A549 (cell line): ENCODE measurements at regions not wholly inside any gene's neighbourhood (a gene's known extent, or its start where the extent isn't known, plus 50 kb on each side); places are given as distances from the start of the nearest gene placed in this dataset.

Experiments
- ATAC-seq, 2 experiments: fragments of 200-7000 bp in 1 of 2; fragments of >200 bp in 1 of 2; cut with Nextera tagmentation in 1 of 2; cut with Tn5 transposase in 1 of 2; 3 replicates each; pipeline versions ENCODE4 v1.8.0 to v1.9.1; 2018 to 2020; ENCODE audit warnings: mild to moderate bottlenecking in 1 of 2, moderate library complexity in 1 of 2
- CTCF ChIA-PET: fragments of 300-600 bp; sonication (Branson Sonifier 250); formaldehyde crosslinking; extraction: SDS; loops from one replicate; lab custom pipeline; 2021; ENCODE audit warnings: antibody characterized with exemption, inconsistent platforms; lab: Yijun Ruan, JAX
- POLR2A ChIA-PET: fragments of 350-600 bp; formaldehyde crosslinking; extraction: SDS; loops from one replicate; lab custom pipeline; 2021; ENCODE audit warnings: antibody characterized with exemption, inconsistent platforms; lab: Yijun Ruan, JAX
- DNase-seq, 2 experiments: peaks; one replicate each; pipeline versions ENCODE4 v3.0.0 to v3.0.0-alpha.2; 2011 to 2016; ENCODE audit warnings: low read depth in 1 of 2, low spot score in 1 of 2
- FAIRE-seq: peaks from 2 replicates; lab custom pipeline; 2011; peaks lifted over from hg19 to GRCh38; lab: Jason Lieb, UNC
- H3K27ac ChIP-seq, 2 experiments: fragments of >200 bp; sonication (Bioruptor Twin); formaldehyde crosslinking; 3 replicates each; pipeline ENCODE4 v1.5.1; 2016 to 2017
- H3K4me1 ChIP-seq: fragments of >200 bp; sonication (Bioruptor Twin); formaldehyde crosslinking; 3 replicates; pipeline ENCODE4 v1.6.1; 2016
- H3K4me2 ChIP-seq: fragments of >200 bp; sonication (Bioruptor Twin); formaldehyde crosslinking; 3 replicates; pipeline ENCODE4 v1.6.1; 2016
- H3K4me3 ChIP-seq: fragments of >200 bp; sonication (Bioruptor Twin); formaldehyde crosslinking; 3 replicates; pipeline ENCODE4 v1.5.1; 2016
- H3K9me3 ChIP-seq: fragments of >200 bp; sonication (Bioruptor Twin); formaldehyde crosslinking; 3 replicates; pipeline ENCODE4 v1.6.1; 2016
- CEBPB ChIP-seq, 2 experiments: fragments of >200 bp in 1 of 2; sonication (Bioruptor Twin) in 1 of 2; formaldehyde crosslinking in 1 of 2; IDR thresholded peaks; 2 replicates each; pipeline ENCODE4 v1.6.1; 2012 to 2016
- CHD2 ChIP-seq: fragments of 150-350 bp; IDR thresholded peaks from 2 replicates; pipeline ENCODE4 v1.6.1; 2014; ENCODE audit warnings: low read length; ENCODE audit not compliant: partially characterized antibody
- ESRRA ChIP-seq: fragments of 150-350 bp; IDR thresholded peaks from 2 replicates; pipeline ENCODE4 v1.6.1; 2014; ENCODE audit warnings: mild to moderate bottlenecking, low read length, borderline replicate concordance
- FOSL2 ChIP-seq, 2 experiments: fragments of 450-650 bp in 1 of 2; fragments of >200 bp in 1 of 2; sonication (Bioruptor Twin) in 1 of 2; formaldehyde crosslinking; IDR thresholded peaks; 2 replicates each; pipeline versions ENCODE4 v1.5.0 to v1.6.1; 2016 to 2020; ENCODE audit warnings: mild to moderate bottlenecking in 1 of 2, moderate library complexity in 1 of 2
- GATA3 ChIP-seq: IDR thresholded peaks from 2 replicates; pipeline ENCODE4 v1.6.1; 2012; ENCODE audit warnings: borderline replicate concordance
- HEYL ChIP-seq: fragments of 250-450 bp; sonication (Bioruptor Pico); IDR thresholded peaks from 2 replicates; pipeline ENCODE4 v1.8.0; 2021; ENCODE audit warnings: mild to moderate bottlenecking, moderate library complexity
- HOXB5 ChIP-seq: fragments of 250-450 bp; sonication (Bioruptor Pico); IDR thresholded peaks from 2 replicates; pipeline ENCODE4 v1.5.0; 2020; ENCODE audit warnings: mild to moderate bottlenecking, moderate library complexity
- KDM1A ChIP-seq: fragments of 200-600 bp; sonication (generic); IDR thresholded peaks from 2 replicates; pipeline ENCODE4 v1.6.1; 2016; ENCODE audit warnings: low read depth, mild to moderate bottlenecking
- MAFK ChIP-seq: fragments of 450-650 bp; IDR thresholded peaks from 2 replicates; pipeline ENCODE4 v1.6.1; 2014; ENCODE audit not compliant: partially characterized antibody
- PHF8 ChIP-seq: fragments of 200-600 bp; sonication (generic); IDR thresholded peaks from 2 replicates; pipeline ENCODE4 v1.6.1; 2016; ENCODE audit warnings: low read depth, mild to moderate bottlenecking, antibody characterized with exemption, moderate library complexity, borderline replicate concordance
- POLR2A ChIP-seq: IDR thresholded peaks from 2 replicates; pipeline ENCODE4 v1.6.1; 2012; ENCODE audit warnings: mild to moderate bottlenecking, low read length
- RAD21 ChIP-seq, 2 experiments: fragments of >200 bp in 1 of 2; sonication (Bioruptor Twin) in 1 of 2; formaldehyde crosslinking in 1 of 2; IDR thresholded peaks in 1 of 2; conservative IDR thresholded peaks in 1 of 2; 2 replicates in 1 of 2; 3 replicates in 1 of 2; pipeline ENCODE4 v1.6.1; 2012 to 2018; ENCODE audit warnings: inconsistent platforms in 1 of 2
- RARB ChIP-seq: fragments of 250-450 bp; sonication (Bioruptor Pico); IDR thresholded peaks from 2 replicates; pipeline ENCODE4 v1.8.0; 2021; ENCODE audit warnings: mild to moderate bottlenecking, moderate library complexity
- SMC3 ChIP-seq: fragments of >200 bp; sonication (Bioruptor Twin); formaldehyde crosslinking; IDR thresholded peaks from 3 replicates; pipeline ENCODE4 v1.6.1; 2018; ENCODE audit warnings: inconsistent platforms
- SREBF2 ChIP-seq: fragments of 450-650 bp; IDR thresholded peaks from 2 replicates; pipeline ENCODE4 v1.6.1; 2014; ENCODE audit warnings: mild to moderate bottlenecking, moderate library complexity
- ZC3H11A ChIP-seq: fragments of 450-650 bp; IDR thresholded peaks from 2 replicates; pipeline ENCODE4 v1.6.1; 2014; ENCODE audit warnings: antibody characterized with exemption, mild to moderate bottlenecking
- ZFP36 ChIP-seq: fragments of 450-650 bp; IDR thresholded peaks from 2 replicates; pipeline ENCODE4 v1.6.1; 2014; ENCODE audit warnings: borderline replicate concordance; ENCODE audit not compliant: partially characterized antibody
- WGBS: methylation state at CpG from one replicate; pipeline ENCODE4 v1.1.6; 2017; ENCODE audit errors: missing lambda C conversion rate; 5-methylcytosine and 5-hydroxymethylcytosine counted together
- TF ChIP-seq, protein P1 (sequence below): fragments of 250-450 bp; sonication (Bioruptor Pico); IDR thresholded peaks from 2 replicates; pipeline ENCODE4 v1.5.0; 2020; ENCODE audit warnings: low read depth, mild to moderate bottlenecking, moderate library complexity
- TF ChIP-seq, protein P2 (sequence below): fragments of >200 bp; sonication (Bioruptor Twin); formaldehyde crosslinking; IDR thresholded peaks from 2 replicates; pipeline ENCODE4 v1.6.1; 2016
- TF ChIP-seq, protein P3 (sequence below): fragments of 150-350 bp; IDR thresholded peaks from 2 replicates; pipeline ENCODE4 v1.6.1; 2014; ENCODE audit warnings: low read depth, mild to moderate bottlenecking, low read length
- TF ChIP-seq, protein P4 (sequence below): fragments of 250-450 bp; sonication (Bioruptor Pico); IDR thresholded peaks from 2 replicates; pipeline ENCODE4 v1.5.0; 2021; ENCODE audit warnings: mild to moderate bottlenecking, moderate library complexity, borderline replicate concordance
- TF ChIP-seq, protein P5 (sequence below): IDR thresholded peaks from 2 replicates; pipeline ENCODE4 v1.6.1; 2012

DNA sequence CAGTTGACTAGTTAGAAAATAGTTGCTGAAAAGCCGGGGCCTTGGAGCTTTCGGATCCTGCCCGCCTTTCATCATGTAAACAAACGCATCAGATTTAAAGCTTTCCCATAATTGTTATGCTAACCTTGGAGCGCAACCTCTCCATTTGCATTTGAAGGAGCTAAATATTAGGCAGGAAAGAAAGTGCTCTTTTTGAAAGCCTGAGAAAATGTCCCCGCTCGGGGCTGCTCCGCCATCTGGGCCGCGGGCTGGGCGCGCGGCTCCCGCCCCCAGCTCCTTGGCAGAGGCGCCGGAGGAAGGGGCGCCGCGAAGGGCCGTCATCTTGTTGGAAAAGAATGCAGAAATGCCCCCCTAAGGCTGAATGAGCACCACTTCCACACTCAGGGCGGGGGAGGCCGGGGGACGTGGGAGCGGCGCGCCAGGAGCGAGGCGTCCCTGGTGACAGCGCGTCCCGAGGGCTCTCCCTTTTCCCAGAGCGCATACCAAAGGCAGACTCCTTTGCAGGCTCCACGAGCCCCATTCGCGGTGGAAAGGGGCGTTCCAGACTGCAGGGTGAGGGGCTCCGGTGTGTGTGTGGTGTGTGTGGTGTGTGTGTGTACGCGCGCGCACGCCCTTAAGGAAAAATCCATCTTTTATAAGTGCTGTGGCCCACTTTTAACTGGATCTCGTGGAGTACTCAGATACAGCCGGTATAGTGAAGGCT lies 145.6 kb upstream of the ID4 start:
- TF ChIP-seq SREBF2 (no peak), KDM1A (no peak), ZFP36 (no peak), ZC3H11A (no peak), CEBPB (IDR thresholded peaks at IDR 0.05) (no peak), GATA3 (no peak), CHD2 (no peak), RAD21 (conservative IDR thresholded peaks at IDR 0.05 in 1 of 2, IDR thresholded peaks at IDR 0.05 in 1 of 2) (no peak), PHF8 (no peak), FOSL2 (IDR thresholded peaks at IDR 0.05) (no peak), FOSL2 (CRISPR knock-in tag; IDR thresholded peaks at IDR 0.05) (no peak), MAFK (no peak), POLR2A (no peak)
- TF ChIP-seq, protein P1, sequence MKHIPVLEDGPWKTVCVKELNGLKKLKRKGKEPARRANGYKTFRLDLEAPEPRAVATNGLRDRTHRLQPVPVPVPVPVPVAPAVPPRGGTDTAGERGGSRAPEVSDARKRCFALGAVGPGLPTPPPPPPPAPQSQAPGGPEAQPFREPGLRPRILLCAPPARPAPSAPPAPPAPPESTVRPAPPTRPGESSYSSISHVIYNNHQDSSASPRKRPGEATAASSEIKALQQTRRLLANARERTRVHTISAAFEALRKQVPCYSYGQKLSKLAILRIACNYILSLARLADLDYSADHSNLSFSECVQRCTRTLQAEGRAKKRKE (CRISPR knock-in tag) = no peak
- TF ChIP-seq, protein P2, sequence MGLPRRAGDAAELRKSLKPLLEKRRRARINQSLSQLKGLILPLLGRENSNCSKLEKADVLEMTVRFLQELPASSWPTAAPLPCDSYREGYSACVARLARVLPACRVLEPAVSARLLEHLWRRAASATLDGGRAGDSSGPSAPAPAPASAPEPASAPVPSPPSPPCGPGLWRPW = no peak
- TF ChIP-seq, protein P3, sequence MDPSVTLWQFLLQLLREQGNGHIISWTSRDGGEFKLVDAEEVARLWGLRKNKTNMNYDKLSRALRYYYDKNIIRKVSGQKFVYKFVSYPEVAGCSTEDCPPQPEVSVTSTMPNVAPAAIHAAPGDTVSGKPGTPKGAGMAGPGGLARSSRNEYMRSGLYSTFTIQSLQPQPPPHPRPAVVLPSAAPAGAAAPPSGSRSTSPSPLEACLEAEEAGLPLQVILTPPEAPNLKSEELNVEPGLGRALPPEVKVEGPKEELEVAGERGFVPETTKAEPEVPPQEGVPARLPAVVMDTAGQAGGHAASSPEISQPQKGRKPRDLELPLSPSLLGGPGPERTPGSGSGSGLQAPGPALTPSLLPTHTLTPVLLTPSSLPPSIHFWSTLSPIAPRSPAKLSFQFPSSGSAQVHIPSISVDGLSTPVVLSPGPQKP = no peak
- WGBS = 83% methylated on average over 22 of the region's 44 CpGs
- Histone ChIP-seq H3K4me2 (no peak overlapping the region), H3K4me1 (peaks cover 6% of the 10 kb centered on the region; the same call in 1 of the 3 replicates), H3K4me3 (no peak overlapping the region), H3K9me3 (no peaks in the 10 kb centered on the region), H3K27ac (no peak overlapping the region)
- ChIA-PET POLR2A (no interaction called here), CTCF (interaction anchor here (0.9 kb wide), 1 partner anchor 20 kb away, joined by 4 read pairs; no protein-coding TSS in a partner anchor)
- DNase-seq = no peak
- no peak for ATAC-seq
- no peak for FAIRE-seq

DNA sequence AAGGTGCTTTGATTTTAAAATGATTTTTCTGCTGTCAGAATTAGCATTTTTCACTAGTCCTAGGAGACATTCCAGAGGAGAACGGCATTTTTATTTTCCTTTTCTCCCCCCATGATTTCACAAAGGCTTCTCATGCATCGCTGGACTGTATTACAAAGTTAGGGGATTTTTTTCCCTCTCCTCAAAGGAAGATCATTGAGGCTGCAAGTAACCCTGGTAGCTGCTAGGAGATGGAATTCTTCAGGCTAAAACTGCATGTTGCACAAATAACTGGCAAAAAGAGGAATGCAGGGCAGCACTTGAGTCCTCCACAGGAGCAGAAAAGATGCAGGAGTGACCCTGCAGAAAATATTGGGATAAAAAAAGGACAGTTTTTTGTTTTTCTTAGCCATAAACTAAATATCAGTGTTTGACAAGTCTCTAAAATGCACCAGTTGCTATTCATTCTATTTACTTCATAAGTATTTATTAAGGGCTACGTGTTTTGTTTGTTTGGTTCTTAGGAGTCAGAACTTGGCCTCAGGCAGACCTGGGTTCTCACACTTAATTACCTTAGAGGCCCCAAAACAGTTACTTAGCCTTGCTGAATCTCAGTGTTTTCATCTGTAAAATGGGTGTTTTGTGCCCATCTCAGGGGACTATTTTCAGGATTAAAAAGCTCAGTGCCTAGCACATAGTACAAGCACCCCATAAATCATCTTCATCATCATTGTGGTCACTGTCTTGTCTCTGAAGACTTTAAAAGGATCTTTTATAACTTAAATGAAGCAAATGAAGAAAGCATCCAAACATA lies 144.5 kb upstream of the ID4 start:
- CTCF ChIA-PET = no interaction called here
- FAIRE-seq = no peak
- POLR2A ChIA-PET = no interaction called here

More for the DNA sequence above, 144.5 kb upstream of the ID4 start:
- no peak overlapping the region for H3K4me3 ChIP-seq
- no peaks in the 10 kb centered on the region for H3K9me3 ChIP-seq
- no peak overlapping the region for H3K4me2 ChIP-seq
- H3K27ac ChIP-seq = no peak overlapping the region
- 56% methylated on average over 3 of the region's 3 CpGs for WGBS
- no peak for ATAC-seq
- TF ChIP-seq FOSL2 (IDR thresholded peaks at IDR 0.05) (no peak), FOSL2 (CRISPR knock-in tag; IDR thresholded peaks at IDR 0.05) (no peak), CEBPB (IDR thresholded peaks at IDR 0.05) (no peak), KDM1A (no peak), PHF8 (no peak), ESRRA (no peak), RARB (CRISPR knock-in tag) (no peak), HOXB5 (no peak), SMC3 (no peak), HEYL (no peak)
- TF ChIP-seq, protein P4, sequence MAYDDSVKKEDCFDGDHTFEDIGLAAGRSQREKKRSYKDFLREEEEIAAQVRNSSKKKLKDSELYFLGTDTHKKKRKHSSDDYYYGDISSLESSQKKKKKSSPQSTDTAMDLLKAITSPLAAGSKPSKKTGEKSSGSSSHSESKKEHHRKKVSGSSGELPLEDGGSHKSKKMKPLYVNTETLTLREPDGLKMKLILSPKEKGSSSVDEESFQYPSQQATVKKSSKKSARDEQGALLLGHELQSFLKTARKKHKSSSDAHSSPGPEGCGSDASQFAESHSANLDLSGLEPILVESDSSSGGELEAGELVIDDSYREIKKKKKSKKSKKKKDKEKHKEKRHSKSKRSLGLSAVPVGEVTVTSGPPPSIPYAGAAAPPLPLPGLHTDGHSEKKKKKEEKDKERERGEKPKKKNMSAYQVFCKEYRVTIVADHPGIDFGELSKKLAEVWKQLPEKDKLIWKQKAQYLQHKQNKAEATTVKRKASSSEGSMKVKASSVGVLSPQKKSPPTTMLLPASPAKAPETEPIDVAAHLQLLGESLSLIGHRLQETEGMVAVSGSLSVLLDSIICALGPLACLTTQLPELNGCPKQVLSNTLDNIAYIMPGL (CRISPR knock-in tag) = no peak
- TF ChIP-seq, protein P1 (CRISPR knock-in tag) = no peak
- TF ChIP-seq, protein P5, sequence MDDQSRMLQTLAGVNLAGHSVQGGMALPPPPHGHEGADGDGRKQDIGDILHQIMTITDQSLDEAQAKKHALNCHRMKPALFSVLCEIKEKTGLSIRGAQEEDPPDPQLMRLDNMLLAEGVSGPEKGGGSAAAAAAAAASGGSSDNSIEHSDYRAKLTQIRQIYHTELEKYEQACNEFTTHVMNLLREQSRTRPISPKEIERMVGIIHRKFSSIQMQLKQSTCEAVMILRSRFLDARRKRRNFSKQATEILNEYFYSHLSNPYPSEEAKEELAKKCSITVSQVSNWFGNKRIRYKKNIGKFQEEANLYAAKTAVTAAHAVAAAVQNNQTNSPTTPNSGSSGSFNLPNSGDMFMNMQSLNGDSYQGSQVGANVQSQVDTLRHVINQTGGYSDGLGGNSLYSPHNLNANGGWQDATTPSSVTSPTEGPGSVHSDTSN = no peak
- TF ChIP-seq, all 56 proteins: peak for 0
- no peak for DNase-seq
- H3K4me1 ChIP-seq = no peaks in the 10 kb centered on the region
